ENCODE measurements at regions not wholly inside any gene's neighbourhood (a gene's known extent, or its start where the extent isn't known, plus 50 kb on each side); places are given as distances from the start of the nearest gene placed in this dataset.
"Not testable (repeated sequence)": the region's sequence is repeated elsewhere in the genome, so short reads cannot be mapped to it uniquely, and the experiment has no call there.

DNA sequence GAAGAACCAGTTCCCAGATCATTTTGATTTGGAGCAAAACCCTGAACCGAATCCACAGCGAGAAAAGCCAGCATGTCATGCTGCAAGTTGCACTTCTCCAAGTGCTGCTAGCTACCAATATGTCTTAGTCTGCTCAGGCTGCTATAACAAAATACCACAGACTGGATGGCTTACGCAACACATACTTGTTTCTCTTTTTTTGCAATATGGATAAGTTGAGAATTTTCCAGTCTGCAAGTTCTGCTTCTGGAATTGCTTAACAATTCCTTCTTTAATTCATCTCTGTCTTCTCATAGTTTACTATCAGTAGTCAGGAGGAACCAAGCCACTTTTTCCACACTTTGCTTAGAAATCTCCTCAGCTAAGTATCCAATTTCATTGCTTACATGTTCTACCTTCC, 105.9 kb upstream of the RBBP8 start:
- Histone ChIP-seq H3K4me3 (ENCODE audit: low read length in 3 of 3) (no peak overlapping the region), H3K9ac (ENCODE audit: low read length in 3 of 3) (no peak overlapping the region), H3K4me1 (ENCODE audit: control insufficient read depth in 2 of 3, insufficient read depth in 2 of 3, low read depth in 1 of 3, low read length in 3 of 3) (no peaks in the 10 kb centered on the region), H3K27ac (ENCODE audit: low read depth in 2 of 2, low read length in 2 of 2) (no peak overlapping the region), H3K9me3 (ENCODE audit: control insufficient read depth in 2 of 3, insufficient read depth in 1 of 3, low read length in 3 of 3) (no peaks in the 10 kb centered on the region), H3K36me3 (ENCODE audit: control insufficient read depth in 2 of 3, insufficient read depth in 3 of 3, low read length in 3 of 3) (no peaks in the 10 kb centered on the region), H3K27me3 (ENCODE audit: control insufficient read depth, insufficient read depth, low read length) (no peaks in the 10 kb centered on the region)
- no peak for DNase-seq
- intact Hi-C loops (cut with DNase I), result no loop called here
- FAIRE-seq, result no peak
- TF ChIP-seq, protein P1, sequence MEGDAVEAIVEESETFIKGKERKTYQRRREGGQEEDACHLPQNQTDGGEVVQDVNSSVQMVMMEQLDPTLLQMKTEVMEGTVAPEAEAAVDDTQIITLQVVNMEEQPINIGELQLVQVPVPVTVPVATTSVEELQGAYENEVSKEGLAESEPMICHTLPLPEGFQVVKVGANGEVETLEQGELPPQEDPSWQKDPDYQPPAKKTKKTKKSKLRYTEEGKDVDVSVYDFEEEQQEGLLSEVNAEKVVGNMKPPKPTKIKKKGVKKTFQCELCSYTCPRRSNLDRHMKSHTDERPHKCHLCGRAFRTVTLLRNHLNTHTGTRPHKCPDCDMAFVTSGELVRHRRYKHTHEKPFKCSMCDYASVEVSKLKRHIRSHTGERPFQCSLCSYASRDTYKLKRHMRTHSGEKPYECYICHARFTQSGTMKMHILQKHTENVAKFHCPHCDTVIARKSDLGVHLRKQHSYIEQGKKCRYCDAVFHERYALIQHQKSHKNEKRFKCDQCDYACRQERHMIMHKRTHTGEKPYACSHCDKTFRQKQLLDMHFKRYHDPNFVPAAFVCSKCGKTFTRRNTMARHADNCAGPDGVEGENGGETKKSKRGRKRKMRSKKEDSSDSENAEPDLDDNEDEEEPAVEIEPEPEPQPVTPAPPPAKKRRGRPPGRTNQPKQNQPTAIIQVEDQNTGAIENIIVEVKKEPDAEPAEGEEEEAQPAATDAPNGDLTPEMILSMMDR (IDR thresholded peaks at IDR 0.05; ENCODE audit: borderline replicate concordance, extremely low read depth, insufficient read depth), result no peak

DNA sequence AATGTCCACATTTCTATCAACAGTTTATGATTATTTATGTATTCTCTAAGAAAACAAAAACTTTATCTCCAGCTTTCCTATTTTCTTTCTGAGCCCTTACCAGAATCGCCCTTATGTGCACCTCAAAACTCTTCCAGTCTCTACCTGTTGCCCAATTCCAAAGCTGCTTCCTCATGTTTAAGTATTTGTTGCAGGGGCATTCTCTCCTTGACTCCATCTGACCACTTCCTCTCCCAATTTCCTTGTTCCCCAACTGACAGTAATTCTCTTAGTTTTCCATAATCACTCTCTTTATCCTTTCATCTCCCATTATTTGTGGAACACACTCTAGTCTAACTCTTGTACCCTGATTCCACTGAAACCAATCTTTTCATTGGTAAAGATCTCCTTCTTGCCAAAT, 105.4 kb upstream of the RBBP8 start:
- intact Hi-C loops (cut with DNase I), result no loop called here
- no peak overlapping the region for H3K4me3 ChIP-seq (ENCODE audit: low read length in 3 of 3)
- H3K9me3 ChIP-seq (ENCODE audit: control insufficient read depth in 2 of 3, insufficient read depth in 1 of 3, low read length in 3 of 3), result no peaks in the 10 kb centered on the region
- no peak for FAIRE-seq
- H3K27me3 ChIP-seq (ENCODE audit: control insufficient read depth, insufficient read depth, low read length), result no peaks in the 10 kb centered on the region
- no peak for DNase-seq
- H3K9ac ChIP-seq (ENCODE audit: low read length in 3 of 3), result no peak overlapping the region
- H3K27ac ChIP-seq (ENCODE audit: low read depth in 2 of 2, low read length in 2 of 2), result no peak overlapping the region
- no peaks in the 10 kb centered on the region for H3K36me3 ChIP-seq (ENCODE audit: control insufficient read depth in 2 of 3, insufficient read depth in 3 of 3, low read length in 3 of 3)
- TF ChIP-seq, protein P1 (IDR thresholded peaks at IDR 0.05; ENCODE audit: borderline replicate concordance, extremely low read depth, insufficient read depth), result no peak
- no peaks in the 10 kb centered on the region for H3K4me1 ChIP-seq (ENCODE audit: control insufficient read depth in 2 of 3, insufficient read depth in 2 of 3, low read depth in 1 of 3, low read length in 3 of 3)

DNA sequence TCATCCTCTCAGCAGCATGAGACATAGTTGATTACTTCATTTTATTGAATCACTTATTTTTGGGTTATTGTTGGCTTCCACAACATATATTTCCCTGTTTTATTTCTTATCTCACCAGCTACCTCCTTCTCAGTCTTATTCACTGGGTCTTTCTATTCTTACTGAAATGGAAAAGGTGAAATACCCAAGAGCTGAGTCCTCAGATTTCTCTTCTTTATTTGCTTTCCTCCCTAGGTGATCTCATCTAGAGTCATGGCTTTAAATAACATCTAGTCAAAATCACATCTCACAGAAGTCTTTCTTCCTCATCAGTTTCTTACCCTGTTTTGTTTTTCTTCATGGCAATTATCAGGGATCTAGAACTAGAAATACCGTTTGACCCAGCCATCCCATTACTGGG, 105.0 kb upstream of the RBBP8 start:
- Histone ChIP-seq H3K27ac (ENCODE audit: low read depth in 2 of 2, low read length in 2 of 2) (no peak overlapping the region), H3K4me3 (ENCODE audit: low read length in 3 of 3) (no peak overlapping the region), H3K27me3 (ENCODE audit: control insufficient read depth, insufficient read depth, low read length) (no peaks in the 10 kb centered on the region), H3K9me3 (ENCODE audit: control insufficient read depth in 2 of 3, insufficient read depth in 1 of 3, low read length in 3 of 3) (no peaks in the 10 kb centered on the region), H3K36me3 (ENCODE audit: control insufficient read depth in 2 of 3, insufficient read depth in 3 of 3, low read length in 3 of 3) (no peaks in the 10 kb centered on the region), H3K9ac (ENCODE audit: low read length in 3 of 3) (no peak overlapping the region), H3K4me1 (ENCODE audit: control insufficient read depth in 2 of 3, insufficient read depth in 2 of 3, low read depth in 1 of 3, low read length in 3 of 3) (no peaks in the 10 kb centered on the region)
- intact Hi-C loops (cut with DNase I), result no loop called here
- FAIRE-seq (no peak), DNase-seq (no peak)
- TF ChIP-seq, protein P1 (IDR thresholded peaks at IDR 0.05; ENCODE audit: borderline replicate concordance, extremely low read depth, insufficient read depth), result no peak

DNA sequence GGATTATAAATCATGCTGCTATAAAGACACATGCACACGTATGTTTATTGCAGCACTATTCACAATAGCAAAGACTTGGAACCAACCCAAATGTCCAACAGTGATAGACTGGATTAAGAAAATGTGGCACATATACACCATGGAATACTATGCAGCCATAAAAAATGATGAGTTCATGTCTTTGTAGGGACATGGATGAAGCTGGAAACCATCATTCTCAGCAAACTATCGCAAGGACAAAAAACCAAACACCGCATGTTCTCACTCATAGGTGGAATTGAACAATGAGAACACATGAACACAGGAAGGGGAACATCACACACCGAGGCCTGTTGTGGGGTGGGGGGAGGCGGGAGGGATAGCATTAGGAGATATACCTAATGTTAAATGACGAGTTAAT, 104.5 kb upstream of the RBBP8 start:
- H3K36me3 ChIP-seq (ENCODE audit: control insufficient read depth in 2 of 3, insufficient read depth in 3 of 3, low read length in 3 of 3); H3K27me3 ChIP-seq (ENCODE audit: control insufficient read depth, insufficient read depth, low read length); H3K9me3 ChIP-seq (ENCODE audit: control insufficient read depth in 2 of 3, insufficient read depth in 1 of 3, low read length in 3 of 3); H3K4me3 ChIP-seq (ENCODE audit: low read length in 3 of 3); H3K27ac ChIP-seq (ENCODE audit: low read depth in 2 of 2, low read length in 2 of 2); H3K9ac ChIP-seq (ENCODE audit: low read length in 3 of 3); H3K4me1 ChIP-seq (ENCODE audit: control insufficient read depth in 2 of 3, insufficient read depth in 2 of 3, low read depth in 1 of 3, low read length in 3 of 3); intact Hi-C loops (cut with DNase I); DNase-seq; FAIRE-seq: not testable (repeated sequence)
